NCI-H446 (cell line): ENCODE measurements at regions not wholly inside any gene's neighbourhood (a gene's known extent, or its start where the extent isn't known, plus 50 kb on each side); places are given as distances from the start of the nearest gene placed in this dataset.

ENCODE experiments used
- DNase-seq, 2 experiments: peaks; one replicate each; lab custom pipeline; 2025; lab: John Stamatoyannopoulos, UW

DNA sequence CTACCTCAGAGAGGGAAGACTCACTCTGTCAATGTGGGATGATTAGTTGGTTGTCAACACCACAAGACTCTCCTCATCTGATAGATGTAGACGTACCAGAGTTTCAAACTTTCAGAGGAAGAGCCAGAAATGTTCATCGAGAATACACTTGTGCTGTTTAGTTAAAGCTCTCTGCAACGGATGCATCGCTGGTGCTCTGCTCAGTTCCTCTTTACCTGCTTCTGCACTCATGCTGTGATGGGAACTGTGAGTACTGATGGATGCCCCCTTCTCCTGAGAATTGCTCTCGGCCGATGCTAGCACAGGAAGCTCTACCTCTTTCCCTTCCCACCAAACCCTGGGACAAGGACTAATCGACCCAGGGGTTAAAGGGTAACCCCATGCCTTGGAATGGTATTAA, 51.8 kb upstream of the CCDC54 start:
- DNase-seq: no peak
